SH-SY5Y (cell line): ENCODE measurements at regions not wholly inside any gene's neighbourhood (a gene's known extent, or its start where the extent isn't known, plus 50 kb on each side); places are given as distances from the start of the nearest gene placed in this dataset.

Experiments used
- GATA2 ChIP-seq: IDR thresholded peaks from 2 replicates; pipeline ENCODE4 v1.6.1; 2011; ENCODE audit warnings: mild to moderate bottlenecking, low read depth, low read length
- GATA3 ChIP-seq: IDR thresholded peaks from 2 replicates; pipeline ENCODE4 v1.6.1; 2011; ENCODE audit warnings: low read depth, mild to moderate bottlenecking, low read length, moderate library complexity

DNA sequence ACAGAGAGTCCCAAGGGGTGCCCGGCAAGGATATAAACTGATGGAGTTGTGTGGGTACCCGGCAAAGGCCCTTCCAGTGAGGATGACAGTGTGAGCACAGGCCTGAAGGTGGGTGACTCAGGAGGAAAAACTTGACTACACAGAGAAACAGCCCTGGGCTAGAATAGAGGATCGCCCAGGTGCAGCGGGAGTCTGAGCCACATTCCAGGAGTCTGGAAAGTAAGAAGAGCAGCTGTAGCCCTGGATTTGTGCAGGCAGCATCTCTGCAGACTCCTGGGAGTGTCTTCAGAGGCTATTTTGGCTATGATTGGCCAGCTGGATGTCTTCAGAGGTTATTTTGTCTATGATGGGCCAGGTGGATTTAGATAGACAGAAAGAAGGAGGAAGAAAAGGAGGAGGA, 367.6 kb upstream of the MKI67 start:
- TF ChIP-seq GATA2: no peak
- no peak for TF ChIP-seq GATA3

- TF ChIP-seq GATA2: no peak
- TF ChIP-seq GATA3: no peak
Measured at GRCh38 chr10:128494665-128495064, 368.4 kb upstream of the MKI67 start.

DNA sequence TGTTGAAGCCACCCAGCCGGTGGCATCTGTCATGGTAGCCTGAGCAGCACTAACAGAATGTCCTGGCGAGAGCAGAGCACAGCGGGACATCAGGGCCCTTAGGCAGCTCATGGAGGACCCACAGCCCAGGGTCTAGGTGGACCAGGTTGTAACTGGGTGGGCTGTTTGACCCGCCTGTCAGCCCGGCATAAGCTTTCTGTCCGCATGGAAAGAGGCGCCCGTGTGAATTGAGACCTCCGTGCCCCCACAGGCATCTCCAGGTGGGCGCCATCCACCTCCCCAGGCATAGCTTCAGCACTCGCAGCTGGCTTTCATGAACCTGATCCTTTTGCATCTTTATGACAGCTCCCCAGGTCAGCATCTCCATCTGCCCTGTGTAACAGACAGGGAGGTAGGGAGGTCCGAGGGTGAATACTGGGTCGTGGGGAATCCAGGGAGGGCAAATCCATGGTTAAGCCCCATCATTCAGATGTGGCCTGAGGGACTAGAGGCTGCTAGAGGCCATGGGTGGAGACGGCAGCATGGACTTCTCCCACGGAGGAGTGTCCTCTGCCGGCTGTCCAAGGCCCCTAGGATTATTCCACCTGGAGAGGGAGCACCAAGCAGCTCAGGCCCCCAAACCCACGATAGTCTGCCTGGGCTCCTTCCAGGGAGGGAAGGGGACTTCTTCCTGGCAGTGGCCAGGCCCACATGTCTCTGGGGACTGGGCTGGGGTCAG, 371.6 kb upstream of the MKI67 start:
- TF ChIP-seq GATA3 (no peak), GATA2 (no peak)

- TF ChIP-seq GATA2 (no peak), GATA3 (no peak)
Measured at GRCh38 chr10:128498378-128498730, 372.1 kb upstream of the MKI67 start.

DNA sequence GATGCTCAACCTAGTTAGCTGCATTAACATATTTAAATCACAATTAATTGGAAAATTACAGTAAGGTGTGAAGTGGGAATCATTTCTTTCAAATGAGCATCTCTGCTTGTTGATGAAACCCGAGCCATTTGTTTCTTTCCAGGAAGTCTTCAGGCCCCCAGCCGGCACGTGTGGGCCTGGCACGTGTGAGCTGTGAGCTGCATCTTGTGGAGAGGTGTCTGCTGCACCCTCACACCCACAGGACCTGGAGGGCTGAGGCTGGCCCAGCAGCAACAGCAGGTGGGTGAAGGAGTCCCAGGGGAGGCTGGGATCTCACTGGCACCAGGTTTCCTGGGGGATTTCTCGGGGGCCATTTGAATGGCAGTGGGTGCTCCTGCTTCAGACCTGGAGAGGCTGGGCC, 372.5 kb upstream of the MKI67 start:
- TF ChIP-seq GATA2 (no peak), GATA3 (no peak)

DNA sequence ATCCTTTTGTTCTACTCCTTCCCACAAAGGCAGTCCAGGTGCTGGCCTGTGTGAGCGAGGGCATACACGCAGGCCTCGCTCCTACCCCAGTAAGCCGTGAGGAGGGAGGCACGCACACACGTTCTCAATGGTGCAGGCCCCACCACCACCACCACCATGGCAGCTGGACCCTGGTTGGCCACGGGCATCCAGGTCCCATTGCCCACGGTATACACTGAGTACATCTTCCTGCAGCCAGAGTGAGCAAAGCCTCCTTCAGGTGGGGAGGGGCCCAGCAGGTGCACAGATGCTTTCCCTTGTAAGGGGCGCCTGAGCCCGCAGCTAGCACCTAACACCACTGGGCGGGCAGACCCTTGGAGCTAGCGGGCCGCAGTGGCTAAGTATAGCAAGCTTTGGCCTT, 373.3 kb upstream of the MKI67 start:
- TF ChIP-seq GATA2 (no peak), GATA3 (no peak)

DNA sequence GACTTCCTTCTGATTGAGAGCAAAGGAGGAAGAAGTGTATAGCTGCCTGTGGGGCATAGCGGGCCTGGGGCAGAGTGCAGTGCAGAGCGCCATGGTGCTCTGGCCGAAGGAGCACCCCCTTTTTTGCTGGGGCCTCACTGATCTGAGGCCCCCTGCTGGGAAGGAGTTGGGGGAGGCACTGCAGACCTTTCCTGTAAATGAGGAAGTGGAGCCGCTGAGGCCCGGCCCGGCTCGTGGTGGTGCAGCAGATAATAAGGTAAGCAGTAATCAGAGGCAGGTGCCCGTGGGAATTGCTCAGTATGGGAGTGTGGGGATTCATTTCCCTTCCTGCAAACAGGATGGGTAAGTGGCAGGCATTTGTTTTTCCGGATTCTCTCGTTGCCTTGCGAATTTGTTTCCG, 373.7 kb upstream of the MKI67 start:
- TF ChIP-seq GATA3 (no peak), GATA2 (no peak)

- TF ChIP-seq GATA3 (no peak), GATA2 (no peak)
Measured at GRCh38 chr10:128500642-128501041, 374.4 kb upstream of the MKI67 start.

- TF ChIP-seq GATA3: no peak
- TF ChIP-seq GATA2: no peak
Measured at GRCh38 chr10:128505346-128505745, 379.1 kb upstream of the MKI67 start.

DNA sequence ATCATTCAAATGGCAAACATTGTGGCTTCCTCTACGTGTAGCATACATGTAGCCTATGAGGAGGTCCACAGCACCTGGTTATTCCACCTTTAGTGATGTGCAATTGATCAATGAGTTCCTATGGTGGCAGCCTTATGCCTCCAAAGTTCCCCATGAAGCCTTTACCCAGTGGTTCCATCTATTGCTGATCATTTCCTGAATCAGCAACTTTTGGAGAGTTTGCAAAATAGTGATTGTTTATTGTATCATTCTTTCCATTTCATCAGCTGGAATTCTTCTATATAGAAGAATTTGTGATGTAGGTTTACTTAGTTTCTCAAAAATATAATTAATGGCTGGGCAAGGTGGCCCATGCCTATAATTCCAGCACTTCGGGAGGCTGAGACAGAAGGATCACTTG, 380.2 kb upstream of the MKI67 start:
- TF ChIP-seq GATA3 (no peak), GATA2 (no peak)

GRCh38 chr10:128507066-128507465, 380.8 kb upstream of the MKI67 start:
- no peak for TF ChIP-seq GATA2
- TF ChIP-seq GATA3: no peak

GRCh38 chr10:128511284-128511683, 385.1 kb upstream of the MKI67 start:
- TF ChIP-seq GATA3 (no peak), GATA2 (no peak)

- no peak for TF ChIP-seq GATA3
Measured at GRCh38 chr10:128512767-128513166, 386.5 kb upstream of the MKI67 start.

GRCh38 chr10:128514536-128514935, 388.3 kb upstream of the MKI67 start:
- TF ChIP-seq GATA2 (no peak), GATA3 (no peak)

- TF ChIP-seq GATA2: no peak
- TF ChIP-seq GATA3: no peak
Measured at GRCh38 chr10:128516180-128516579, 390.0 kb upstream of the MKI67 start.

- TF ChIP-seq GATA2: no peak
- no peak for TF ChIP-seq GATA3
Measured at GRCh38 chr10:128517167-128517566, 390.9 kb upstream of the MKI67 start.

- TF ChIP-seq GATA2 (no peak), GATA3 (no peak)
Measured at GRCh38 chr10:128518000-128518399, 391.8 kb upstream of the MKI67 start.
